Neuron (in vitro differentiated cells): ENCODE measurements at regions not wholly inside any gene's neighbourhood (a gene's known extent, or its start where the extent isn't known, plus 50 kb on each side); places are given as distances from the start of the nearest gene placed in this dataset.
A peak's percentile ranks its signal among the peaks of the same experiment; 100 is the strongest.
"Not testable (repeated sequence)": the region's sequence is repeated elsewhere in the genome, so short reads cannot be mapped to it uniquely, and the experiment has no call there.

Source experiments
- H2AFZ ChIP-seq: one replicate; pipeline ENCODE4 v1.6.1; 2013; ENCODE audit warnings: low read depth, mild to moderate bottlenecking, inconsistent platforms, low read length, moderate library complexity
- H3K27me3 ChIP-seq: one replicate; pipeline ENCODE4 v1.6.1; 2013; ENCODE audit warnings: low read length; ENCODE audit not compliant: insufficient read depth
- H3K36me3 ChIP-seq: one replicate; pipeline ENCODE4 v1.6.1; 2013; ENCODE audit warnings: low read length; ENCODE audit not compliant: insufficient read depth
- H3K4me1 ChIP-seq: one replicate; pipeline ENCODE4 v1.6.1; 2013; ENCODE audit warnings: low read length; ENCODE audit not compliant: insufficient read depth
- H3K4me3 ChIP-seq: 2 replicates; pipeline ENCODE4 v1.5.1; 2013; ENCODE audit warnings: mild to moderate bottlenecking, low read length, moderate library complexity
- H3K9me3 ChIP-seq: one replicate; pipeline ENCODE4 v1.6.1; 2013; ENCODE audit warnings: low read length

- H3K4me1 ChIP-seq: peaks cover 8% of the 10 kb centered on the region
- H3K4me3 ChIP-seq: no peak overlapping the region
- no peaks in the 10 kb centered on the region for H3K36me3 ChIP-seq
- H3K27me3 ChIP-seq: no peaks in the 10 kb centered on the region
- peaks cover 3% of the 10 kb centered on the region for H3K9me3 ChIP-seq
- H2AFZ ChIP-seq: no peak overlapping the region
Measured at GRCh38 chr13:70985371-70985770, 877.1 kb upstream of the KLHL1 start.

GRCh38 chr13:70981219-70981618, 873.0 kb upstream of the KLHL1 start:
- H3K36me3 ChIP-seq, H3K9me3 ChIP-seq, H3K27me3 ChIP-seq, H2AFZ ChIP-seq, H3K4me1 ChIP-seq, H3K4me3 ChIP-seq: not testable (repeated sequence)

- H3K27me3 ChIP-seq: no peaks in the 10 kb centered on the region
- peak overlapping the region; percentile 10 for H2AFZ ChIP-seq
- no peaks in the 10 kb centered on the region for H3K9me3 ChIP-seq
- H3K4me3 ChIP-seq: no peak overlapping the region
- peaks cover 3% of the 10 kb centered on the region for H3K4me1 ChIP-seq
- no peaks in the 10 kb centered on the region for H3K36me3 ChIP-seq
Measured at GRCh38 chr13:70969321-70969720, 861.1 kb upstream of the KLHL1 start.

DNA sequence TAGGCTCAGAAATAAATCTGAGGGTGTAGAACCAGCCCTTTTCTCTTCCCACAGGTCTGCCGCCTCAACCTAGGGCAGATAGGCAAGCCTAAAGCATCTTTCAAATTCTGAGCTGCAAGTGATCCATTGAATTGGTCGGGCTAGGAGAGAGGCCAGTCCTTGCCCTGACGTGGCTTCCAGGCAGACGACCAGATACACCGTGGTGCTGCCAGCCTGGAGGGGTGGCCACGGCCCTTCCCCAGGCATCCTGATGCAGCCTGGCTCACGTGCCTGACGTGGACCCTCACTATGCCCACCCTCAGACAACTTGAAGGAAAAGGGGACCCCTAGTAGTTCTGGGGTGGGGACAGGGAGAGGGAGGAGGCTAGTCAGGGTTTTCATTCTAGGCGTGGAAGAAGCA, 859.3 kb upstream of the KLHL1 start:
- Histone ChIP-seq H3K27me3 (no peaks in the 10 kb centered on the region), H3K9me3 (no peaks in the 10 kb centered on the region), H3K4me1 (peaks cover 3% of the 10 kb centered on the region), H3K36me3 (no peaks in the 10 kb centered on the region), H3K4me3 (no peak overlapping the region), H2AFZ (no peak overlapping the region)

DNA sequence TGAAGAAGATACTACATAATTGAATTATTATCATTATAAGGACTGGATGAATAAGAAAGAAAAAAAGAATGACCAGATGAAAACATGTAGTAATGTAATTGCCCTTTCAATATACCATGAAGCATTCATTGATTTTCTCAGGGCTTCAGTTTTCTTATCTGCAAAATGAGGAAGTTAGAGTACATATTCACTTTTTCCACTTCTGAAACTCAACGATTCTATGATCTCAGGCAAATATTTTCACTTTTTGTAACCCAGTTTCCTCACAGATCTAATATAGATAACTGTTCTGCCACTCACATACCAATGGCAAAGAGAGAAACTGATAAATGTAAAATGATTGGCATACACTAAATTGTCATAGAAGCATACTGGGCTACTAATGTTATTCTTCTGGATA, 856.6 kb upstream of the KLHL1 start:
- Histone ChIP-seq H3K4me1 (peaks cover 3% of the 10 kb centered on the region), H3K36me3 (no peaks in the 10 kb centered on the region), H2AFZ (peak overlapping the region; percentile 46), H3K9me3 (no peaks in the 10 kb centered on the region), H3K27me3 (no peaks in the 10 kb centered on the region), H3K4me3 (no peak overlapping the region)

- no peaks in the 10 kb centered on the region for H3K27me3 ChIP-seq
- no peaks in the 10 kb centered on the region for H3K36me3 ChIP-seq
- peaks cover 5% of the 10 kb centered on the region for H3K4me1 ChIP-seq
- no peak overlapping the region for H3K4me3 ChIP-seq
- H3K9me3 ChIP-seq: no peaks in the 10 kb centered on the region
- no peak overlapping the region for H2AFZ ChIP-seq
Measured at GRCh38 chr13:70964124-70964523, 855.9 kb upstream of the KLHL1 start.

DNA sequence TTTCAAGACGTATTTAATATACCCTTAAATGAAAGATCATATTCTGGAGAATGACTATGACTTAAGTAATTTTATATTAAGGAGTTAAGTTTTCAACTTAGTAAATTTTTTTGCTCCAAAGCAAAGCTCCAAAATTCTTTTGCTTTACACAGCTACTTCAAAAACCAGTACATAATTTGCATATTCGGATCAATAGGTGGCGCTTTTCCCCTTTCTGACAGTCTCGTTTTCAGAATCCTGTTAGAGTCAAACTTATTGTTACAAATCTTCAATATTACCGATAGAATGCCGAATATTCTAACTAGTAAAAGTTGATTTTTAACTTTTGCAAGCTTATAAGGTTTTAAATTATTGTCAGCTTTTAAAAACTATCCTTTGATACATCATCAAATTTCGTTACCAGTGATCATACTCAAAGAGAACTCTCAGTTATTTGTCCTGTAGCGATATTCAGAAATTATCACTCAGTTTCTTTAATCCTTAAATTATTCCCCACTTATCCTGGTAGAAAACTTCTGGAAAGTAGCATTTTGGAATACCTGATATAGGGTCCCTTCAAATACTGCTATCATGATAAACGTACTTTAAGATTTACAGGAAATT, 852.7 kb upstream of the KLHL1 start:
- Histone ChIP-seq H3K4me3 (no peak overlapping the region), H3K4me1 (peaks cover 9% of the 10 kb centered on the region), H3K27me3 (no peaks in the 10 kb centered on the region)

GRCh38 chr13:70959035-70959775, 851.0 kb upstream of the KLHL1 start:
- no peak overlapping the region for H3K4me3 ChIP-seq
- H3K36me3 ChIP-seq: no peaks in the 10 kb centered on the region
- H3K4me1 ChIP-seq: peaks cover 9% of the 10 kb centered on the region
- no peaks in the 10 kb centered on the region for H3K27me3 ChIP-seq
- H3K9me3 ChIP-seq: no peaks in the 10 kb centered on the region
- H2AFZ ChIP-seq: peak overlapping the region; percentile 5

More for the DNA sequence above, 852.7 kb upstream of the KLHL1 start:
- no peak overlapping the region for H2AFZ ChIP-seq
- no peaks in the 10 kb centered on the region for H3K9me3 ChIP-seq
- no peaks in the 10 kb centered on the region for H3K36me3 ChIP-seq

DNA sequence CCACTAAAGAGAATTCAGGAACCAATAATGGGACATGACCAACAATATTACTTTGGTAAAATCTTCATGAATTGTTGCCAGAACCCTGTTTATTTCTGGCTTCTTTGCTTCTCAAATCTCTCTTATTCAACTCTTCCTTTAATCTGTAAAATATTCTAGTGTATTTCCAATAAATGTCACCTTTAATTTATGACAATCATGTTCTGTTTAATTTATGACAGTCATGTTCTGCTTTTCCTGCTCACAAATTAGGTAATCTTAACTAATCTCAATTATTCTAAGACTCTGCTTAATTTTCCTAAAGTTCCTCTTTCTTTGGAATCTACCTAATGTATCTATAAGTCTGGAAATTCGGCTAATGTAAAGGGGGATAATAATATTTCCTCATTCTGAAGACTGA, 847.6 kb upstream of the KLHL1 start:
- no peaks in the 10 kb centered on the region for H3K9me3 ChIP-seq
- no peaks in the 10 kb centered on the region for H3K27me3 ChIP-seq
- H3K4me1 ChIP-seq: peaks cover 9% of the 10 kb centered on the region
- no peak overlapping the region for H2AFZ ChIP-seq
- H3K36me3 ChIP-seq: no peaks in the 10 kb centered on the region
- H3K4me3 ChIP-seq: no peak overlapping the region

DNA sequence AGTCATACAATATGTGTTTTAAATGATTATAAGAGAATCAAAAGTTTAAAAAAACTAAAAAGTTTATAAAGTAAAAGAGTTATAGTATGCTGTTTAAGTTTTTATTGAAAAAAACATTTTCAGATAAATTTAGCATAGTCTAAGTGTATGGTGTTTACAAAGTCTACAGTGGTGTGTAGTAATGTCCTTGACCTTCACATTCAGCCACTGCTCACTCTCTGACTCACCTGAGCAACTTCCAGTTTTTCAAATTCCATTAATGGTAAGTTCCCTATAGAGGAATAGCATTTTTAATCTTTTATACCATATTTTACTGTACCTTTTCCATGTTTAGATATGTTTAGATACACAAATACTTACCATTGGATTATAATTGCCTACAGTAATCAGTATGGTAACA, 842.4 kb upstream of the KLHL1 start:
- H2AFZ ChIP-seq: no peak overlapping the region
- H3K4me1 ChIP-seq: peaks cover under 1% of the 10 kb centered on the region
- H3K9me3 ChIP-seq: no peaks in the 10 kb centered on the region
- no peak overlapping the region for H3K4me3 ChIP-seq
- H3K36me3 ChIP-seq: no peaks in the 10 kb centered on the region
- no peaks in the 10 kb centered on the region for H3K27me3 ChIP-seq

DNA sequence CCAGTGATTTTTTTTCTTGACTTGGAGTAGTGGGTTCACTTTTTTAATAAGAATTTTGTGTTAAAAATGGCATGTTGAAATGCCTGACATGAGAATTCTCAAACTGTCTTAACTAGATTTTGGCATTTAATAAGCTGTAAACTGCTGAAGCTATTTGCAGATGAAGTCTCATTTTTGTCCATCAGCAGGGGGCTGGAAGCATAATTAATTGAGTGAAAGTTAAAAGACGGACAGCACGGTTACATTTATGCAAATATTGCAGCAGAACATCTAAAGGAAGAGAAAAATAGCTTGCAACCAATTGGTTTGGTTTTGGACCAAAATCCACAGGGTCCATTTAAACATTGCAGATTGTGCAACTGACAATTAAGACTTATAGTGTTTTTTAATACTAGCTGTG, 837.3 kb upstream of the KLHL1 start:
- no peak overlapping the region for H2AFZ ChIP-seq
- no peaks in the 10 kb centered on the region for H3K9me3 ChIP-seq
- no peak overlapping the region for H3K4me3 ChIP-seq
- H3K4me1 ChIP-seq: peaks cover 4% of the 10 kb centered on the region
- H3K27me3 ChIP-seq: no peaks in the 10 kb centered on the region
- H3K36me3 ChIP-seq: no peaks in the 10 kb centered on the region

DNA sequence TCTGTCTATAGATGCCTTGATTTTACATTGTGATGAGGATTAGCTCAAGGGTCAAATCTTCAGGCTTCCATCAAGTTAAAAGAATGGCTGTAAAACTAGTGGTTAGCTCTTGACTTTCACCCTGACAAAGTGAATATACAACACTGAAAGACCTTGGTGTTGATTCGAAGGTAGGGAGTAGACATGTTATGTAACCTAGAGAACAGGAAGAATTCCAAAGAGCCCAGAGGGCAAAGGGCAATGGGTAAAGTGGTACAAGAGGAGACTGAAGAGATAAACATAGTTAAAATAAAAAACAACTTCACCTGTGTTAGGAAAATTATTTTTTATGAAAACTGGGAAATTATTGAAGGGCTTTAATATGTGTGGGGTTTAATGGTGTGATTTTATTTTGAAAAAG, 833.2 kb upstream of the KLHL1 start:
- H3K27me3 ChIP-seq: no peaks in the 10 kb centered on the region
- no peak overlapping the region for H2AFZ ChIP-seq
- H3K4me3 ChIP-seq: no peak overlapping the region
- H3K4me1 ChIP-seq: peaks cover 4% of the 10 kb centered on the region
- no peaks in the 10 kb centered on the region for H3K9me3 ChIP-seq
- no peaks in the 10 kb centered on the region for H3K36me3 ChIP-seq

DNA sequence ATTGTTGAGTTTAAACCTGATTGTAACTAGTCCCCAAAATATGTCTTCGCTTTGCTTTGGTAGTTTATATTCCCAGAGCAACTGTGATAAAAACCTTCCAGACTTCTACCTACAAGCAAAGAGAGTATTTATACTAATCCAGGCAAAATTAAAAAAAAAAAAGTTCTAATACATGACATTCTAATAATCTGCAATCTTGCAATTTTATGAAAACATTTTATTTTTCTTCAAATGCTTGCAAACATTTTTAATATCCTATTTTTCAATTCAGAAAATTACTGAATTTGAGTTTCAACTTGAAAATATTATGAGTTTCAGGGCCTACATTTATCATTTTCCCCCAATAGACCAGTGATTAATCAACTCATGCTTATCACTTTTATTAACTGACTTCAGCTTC, 830.2 kb upstream of the KLHL1 start:
- no peaks in the 10 kb centered on the region for H3K27me3 ChIP-seq
- H3K4me1 ChIP-seq: no peaks in the 10 kb centered on the region
- no peaks in the 10 kb centered on the region for H3K9me3 ChIP-seq
- H3K4me3 ChIP-seq: no peak overlapping the region
- no peaks in the 10 kb centered on the region for H3K36me3 ChIP-seq
- no peak overlapping the region for H2AFZ ChIP-seq

GRCh38 chr13:70932511-70932910, 824.3 kb upstream of the KLHL1 start:
- Histone ChIP-seq H3K36me3 (no peaks in the 10 kb centered on the region), H3K4me1 (no peaks in the 10 kb centered on the region), H3K4me3 (no peak overlapping the region), H3K9me3 (no peaks in the 10 kb centered on the region), H2AFZ (no peak overlapping the region), H3K27me3 (no peaks in the 10 kb centered on the region)
